ENCODE measurements at regions not wholly inside any gene's neighbourhood (a gene's known extent, or its start where the extent isn't known, plus 50 kb on each side); places are given as distances from the start of the nearest gene placed in this dataset.

DNA sequence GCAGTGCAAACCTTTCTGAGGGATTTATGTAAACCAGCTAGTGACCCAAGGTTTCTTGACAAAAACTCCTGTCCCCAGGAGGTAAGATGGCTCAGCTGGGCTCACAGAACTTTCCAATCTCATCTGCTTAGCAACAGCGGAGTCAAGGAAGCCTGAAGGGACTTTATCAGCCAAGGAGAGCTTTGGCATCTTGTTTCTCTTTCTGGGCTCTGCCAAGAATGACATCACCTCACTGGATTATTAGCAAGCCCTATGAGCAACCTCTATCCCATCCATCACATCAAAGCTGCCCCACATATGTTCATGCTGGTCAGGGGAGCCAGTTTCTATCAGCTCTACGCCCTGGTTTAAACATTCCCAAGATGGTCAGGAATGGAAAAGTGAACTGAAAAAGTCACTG is 461.3 kb downstream of the ENC1 start:
- DNase-seq, result peak; percentile 13

DNA sequence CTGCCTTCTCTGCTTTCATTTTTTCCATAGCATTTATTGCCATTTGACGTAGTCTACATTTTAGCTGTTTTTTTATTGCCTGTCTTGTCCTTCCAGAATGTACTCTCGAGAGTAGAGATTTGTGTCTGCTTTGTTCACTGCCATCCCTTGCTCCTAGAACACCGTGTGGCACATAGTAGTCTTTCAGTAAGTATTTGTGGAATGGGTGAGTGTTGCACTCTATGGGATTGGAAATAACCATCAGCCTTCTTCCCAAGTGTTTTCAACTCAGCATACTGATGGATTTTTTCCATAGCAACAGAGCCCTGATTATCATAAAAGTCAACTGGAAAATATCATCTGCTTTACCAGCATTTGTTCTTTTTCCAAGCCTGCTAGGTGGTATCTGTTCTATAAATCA is 462.6 kb downstream of the ENC1 start:
- DNase-seq, result no peak

DNA sequence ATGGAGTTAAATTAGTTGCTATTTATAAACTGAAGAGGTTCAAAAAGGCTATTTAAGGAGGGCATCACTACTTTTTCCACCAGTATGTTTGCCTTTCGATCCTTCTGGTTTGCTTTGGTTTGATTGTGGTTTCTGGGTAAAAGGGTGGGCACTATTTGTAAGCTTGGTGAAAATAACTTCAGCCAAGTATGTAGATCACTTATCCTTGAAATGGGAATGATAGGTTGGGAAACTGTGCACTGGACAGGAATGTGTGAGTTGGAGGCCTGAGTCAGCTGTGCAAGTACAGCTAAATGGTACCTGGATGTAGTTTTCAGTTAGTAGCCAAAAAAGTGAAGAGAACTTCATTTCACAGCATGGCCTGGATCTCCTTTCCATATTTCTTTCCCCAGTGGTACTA is 466.2 kb downstream of the ENC1 start:
- no peak for DNase-seq

DNA sequence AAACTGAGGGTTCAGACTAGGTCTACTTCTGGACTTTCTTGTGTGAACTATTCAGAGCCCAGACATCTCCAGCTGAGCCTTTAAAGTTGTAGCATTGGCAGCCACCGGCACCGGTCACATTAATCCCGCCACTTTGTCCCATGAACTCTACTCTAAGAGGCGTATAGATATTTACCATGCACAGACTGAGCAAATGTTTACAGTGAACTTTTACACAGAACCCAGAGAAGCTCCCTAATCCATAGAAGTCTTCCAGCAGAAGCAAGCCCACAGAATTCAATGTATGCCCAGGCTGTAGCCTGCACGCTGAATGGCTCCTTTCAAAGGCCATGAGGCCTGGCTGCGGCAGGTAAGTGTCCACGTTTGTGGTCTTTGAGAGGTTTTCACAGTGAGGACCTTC is 466.9 kb downstream of the ENC1 start:
- no peak for DNase-seq

DNA sequence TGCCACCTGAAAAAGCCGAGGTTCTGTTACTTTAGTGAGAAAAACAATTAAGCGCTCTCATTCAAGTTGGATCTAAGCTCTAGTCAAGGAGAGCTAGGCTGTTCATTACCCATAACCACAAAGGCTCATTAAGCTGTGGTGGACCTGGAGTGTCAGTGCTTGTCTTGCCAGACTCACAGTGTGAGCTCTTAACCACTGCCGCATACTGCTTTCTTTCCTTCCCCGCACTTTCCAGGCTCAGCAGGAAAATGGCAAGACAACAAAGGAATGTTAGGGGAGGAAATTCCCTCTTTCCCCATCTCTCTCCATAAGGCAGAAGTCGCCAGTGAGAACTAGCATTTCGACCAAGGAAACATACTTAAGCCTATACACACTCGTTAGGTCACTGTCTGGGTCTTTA is 467.3 kb downstream of the ENC1 start:
- DNase-seq, result no peak

DNA sequence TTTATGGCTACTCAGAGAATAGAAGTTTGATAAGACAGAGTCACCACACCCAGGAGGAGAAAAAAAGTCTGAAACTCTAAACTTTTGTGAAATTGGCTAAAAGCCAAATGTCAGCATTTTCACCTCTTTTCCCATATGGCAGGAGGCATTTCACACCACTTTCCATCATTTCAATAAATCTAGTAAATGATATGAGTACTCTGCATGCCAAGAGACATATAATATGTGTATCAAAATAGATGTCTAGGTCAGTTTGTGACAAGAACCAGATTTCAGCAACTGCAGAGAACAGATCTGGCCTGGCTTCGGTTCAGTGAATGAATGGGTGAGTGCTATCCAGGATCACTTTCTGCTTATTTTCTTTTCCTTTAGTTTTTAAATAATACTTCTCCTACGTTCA is 470.8 kb downstream of the ENC1 start:
- DNase-seq, result no peak

DNA sequence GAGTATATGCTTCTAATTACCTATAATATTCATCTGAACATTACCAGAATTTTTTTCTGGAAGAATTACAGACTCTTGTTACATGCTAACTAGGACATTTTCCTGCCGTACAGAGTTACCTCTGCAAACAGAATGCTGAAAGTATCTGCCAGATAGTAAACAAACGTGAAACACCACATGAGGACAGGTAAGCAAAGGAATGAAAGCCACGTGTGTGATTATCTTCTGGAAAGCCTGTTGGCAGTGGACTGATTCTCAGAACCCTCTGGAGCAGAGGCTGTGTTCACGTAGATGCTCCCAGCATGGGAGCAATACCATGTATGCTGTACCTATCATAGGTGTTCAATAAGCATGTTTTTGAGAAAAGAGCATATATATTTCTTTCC is 472.6 kb downstream of the ENC1 start:
- DNase-seq, result no peak

DNA sequence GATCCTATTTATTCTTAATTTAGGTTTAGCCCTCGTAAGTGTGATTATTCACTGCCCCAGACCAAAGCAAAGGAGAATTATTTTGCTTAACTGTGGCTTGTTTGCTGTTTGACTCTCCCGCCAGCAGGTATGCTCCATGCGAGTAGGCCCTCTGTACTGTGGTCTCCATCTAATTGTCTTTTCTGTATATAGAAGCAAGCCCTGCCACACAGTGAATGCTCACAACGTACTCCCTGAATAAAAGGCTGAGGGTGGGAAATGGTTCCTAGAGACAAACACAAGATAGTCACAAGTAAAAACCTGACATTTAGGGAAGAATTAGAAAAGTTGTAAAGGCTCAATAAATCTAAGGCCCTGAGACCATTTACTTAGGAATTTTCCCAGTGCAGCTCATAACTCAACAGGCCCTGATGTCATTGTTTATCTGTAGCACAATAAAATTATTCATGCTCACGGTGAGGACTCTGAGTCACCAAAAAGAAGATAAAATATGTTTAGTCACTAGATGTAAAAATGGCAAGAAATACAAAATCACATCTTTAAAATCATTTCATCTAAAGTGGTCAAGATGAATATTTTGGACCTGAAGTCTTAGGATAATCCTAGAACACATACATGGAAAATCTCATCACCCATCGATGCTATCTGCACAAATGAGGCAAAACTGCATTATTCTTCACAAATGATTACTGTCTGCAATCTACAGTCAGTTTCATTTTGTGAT is 473.2 kb downstream of the ENC1 start:
- peak; percentile 72 for DNase-seq

DNA sequence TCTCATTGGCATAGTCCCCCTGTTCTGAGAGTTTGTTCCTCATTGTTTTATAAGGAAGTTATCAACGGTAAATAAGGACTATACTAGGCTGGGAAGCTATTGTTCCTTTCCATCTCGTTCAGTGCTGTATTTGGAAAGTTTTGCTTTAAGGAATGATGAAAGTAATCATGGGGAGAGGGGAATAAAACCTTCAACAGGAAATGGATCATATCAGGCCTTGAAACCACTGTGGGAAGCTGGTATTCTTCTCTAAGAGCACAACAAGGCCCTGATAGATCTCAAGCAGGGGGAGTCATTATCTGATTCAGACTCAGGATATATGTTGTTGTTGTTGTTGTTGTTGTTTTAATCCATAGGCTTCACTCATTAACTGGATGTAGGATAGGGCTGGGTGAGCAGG is 474.5 kb downstream of the ENC1 start:
- peak; percentile 74 for DNase-seq

DNA sequence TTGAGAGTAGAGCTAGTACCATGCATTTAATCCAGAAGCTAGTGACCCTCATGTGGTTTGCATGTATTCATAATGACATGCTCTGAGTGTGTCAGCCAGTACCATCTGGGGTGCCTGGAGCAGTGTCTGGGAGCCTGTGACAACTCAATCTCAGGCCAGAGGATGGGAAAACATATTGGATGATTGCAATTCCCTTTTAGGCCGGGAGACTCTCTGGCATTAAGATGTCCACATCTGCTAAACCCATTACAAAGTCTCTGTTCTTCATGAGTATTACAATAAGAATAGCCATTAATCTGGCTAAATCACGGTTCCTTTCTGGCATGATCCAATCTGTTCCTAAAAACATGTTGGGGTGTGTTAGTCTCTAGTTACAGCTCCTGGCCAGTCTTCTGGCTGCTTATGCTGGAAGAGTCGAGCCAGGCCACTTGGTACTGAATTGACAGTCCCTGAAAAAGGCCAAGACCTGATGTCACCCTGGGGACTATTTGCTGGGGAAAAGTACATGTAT is 475.7 kb downstream of the ENC1 start:
- DNase-seq, result no peak

DNA sequence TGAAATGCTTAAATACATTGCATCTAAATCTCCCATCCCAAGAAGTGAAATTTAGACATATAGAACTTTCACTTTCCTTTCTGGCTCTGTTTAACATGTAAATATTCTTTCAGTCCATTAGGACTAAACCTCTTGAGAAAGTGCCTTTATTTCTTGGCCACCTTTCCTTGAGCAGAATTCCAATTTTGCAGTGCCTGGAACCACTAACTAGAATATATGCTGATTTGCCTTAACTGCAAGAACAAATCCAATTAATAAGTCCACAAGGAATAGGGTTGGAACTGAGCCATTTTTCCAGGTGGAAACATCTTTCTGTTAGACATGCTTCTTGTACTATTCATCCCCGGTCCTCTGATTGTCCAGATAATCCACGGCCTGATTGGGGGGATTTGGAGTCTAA is 478.0 kb downstream of the ENC1 start:
- no peak for DNase-seq

DNA sequence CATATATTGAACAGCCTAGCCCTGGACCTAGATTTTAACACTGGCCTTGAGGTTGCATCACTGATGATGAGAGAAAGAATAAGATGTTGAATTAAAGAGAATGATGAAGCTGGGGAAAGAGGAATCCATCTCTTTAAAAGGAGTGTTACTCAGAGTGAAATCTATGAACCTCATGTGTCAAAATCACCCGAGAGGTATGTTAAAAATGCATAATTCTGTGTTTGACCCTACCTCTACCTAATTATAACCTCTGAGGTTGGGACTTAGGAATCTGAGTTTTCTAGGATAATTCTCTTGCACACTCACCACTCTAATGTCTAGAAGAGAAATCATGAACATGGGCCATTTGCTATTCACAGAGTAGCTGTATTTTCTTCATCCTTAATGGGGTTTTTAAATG is 479.4 kb downstream of the ENC1 start:
- no peak for DNase-seq

DNA sequence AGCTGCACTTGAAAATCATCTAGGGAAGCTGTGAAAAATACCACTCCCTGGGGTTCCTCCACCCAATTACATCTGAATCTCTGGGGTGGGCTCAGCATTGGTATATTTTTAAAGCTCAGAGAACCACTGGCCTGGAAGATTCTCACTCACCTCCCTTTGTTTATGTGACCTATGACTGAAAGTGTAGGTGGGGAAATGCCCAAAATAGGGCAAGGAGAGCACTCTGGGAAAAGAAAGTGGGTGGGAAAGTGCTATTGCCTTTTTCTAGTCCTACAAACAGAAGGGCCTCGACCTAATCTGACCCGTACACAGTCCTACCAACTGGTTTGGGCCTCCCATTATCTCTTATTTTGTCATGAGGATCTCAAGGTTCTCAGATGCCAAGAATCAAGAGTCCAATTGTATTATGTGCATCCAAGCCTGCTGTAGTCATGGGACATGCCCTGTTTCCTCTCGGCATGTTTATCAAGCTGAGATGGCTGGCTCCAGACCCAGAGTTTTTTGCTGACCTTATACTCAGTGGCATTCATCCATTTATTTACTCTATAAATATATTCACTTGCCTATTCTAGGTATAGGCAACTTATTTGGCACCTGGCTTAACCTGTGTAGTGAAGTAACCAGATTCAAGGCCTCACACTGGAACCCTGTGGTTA is 483.7 kb downstream of the ENC1 start:
- no peak for DNase-seq

DNA sequence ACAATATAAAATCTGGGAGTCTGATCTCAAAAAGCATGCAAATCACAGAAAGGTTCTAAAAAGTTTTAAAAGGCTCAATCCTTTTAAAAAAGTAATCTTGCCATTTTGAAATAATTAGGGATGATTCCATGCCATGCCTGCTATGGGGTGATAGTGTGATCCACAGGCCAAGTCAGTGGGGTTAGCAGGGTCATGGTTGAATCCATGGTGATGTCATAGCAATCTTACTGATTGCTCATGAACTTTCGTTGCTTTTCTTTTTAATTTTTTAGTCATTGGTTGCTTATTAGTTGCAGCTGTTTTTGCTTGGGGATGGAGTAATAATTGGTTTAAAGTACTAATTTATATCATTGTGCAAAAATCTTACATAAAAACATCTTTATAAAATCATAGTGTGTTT is 485.0 kb downstream of the ENC1 start:
- no peak for DNase-seq

DNA sequence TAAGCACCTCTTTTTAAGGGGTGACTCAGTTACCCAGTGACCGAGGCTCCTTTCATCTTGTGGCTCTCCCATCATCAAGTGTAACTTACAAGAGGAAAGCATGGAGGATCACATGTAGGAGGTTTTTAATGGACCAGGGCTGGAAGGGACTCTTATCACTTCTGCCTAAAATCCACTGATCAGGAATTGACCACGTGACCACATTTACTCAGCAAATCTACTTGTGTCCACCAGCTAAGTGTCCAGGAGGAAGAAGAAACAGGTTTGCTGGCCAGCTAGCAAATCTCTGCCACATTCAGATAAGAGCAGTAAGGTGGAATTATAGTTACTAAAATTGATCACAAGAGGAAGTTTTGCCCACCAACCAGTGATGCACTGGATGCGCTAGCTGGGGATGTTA is 486.0 kb downstream of the ENC1 start:
- no peak for DNase-seq

DNA sequence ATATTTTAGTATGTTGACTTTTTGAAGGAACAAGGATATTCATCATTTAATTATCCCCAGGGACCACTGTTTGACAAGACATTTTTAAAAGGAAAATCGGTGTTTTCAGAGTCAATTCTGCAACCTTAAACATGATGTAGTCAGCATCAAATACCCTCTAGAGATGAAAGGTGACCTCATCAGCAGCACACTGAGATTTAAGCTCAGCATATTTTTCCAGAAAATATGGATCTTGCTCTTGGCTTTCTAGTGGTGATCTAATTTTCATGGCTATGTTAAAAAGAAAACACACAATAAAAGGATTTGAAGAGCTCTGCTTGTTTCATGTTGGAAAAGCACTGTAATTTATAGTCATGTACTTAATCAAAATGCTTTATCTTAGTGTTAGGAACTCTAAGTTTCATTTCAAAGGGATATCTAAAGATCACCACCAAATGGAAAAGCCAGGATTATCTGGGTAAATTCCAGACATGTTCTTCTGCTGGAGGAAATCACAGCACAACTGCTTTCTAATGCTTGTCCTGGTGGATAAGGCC is 487.2 kb downstream of the ENC1 start:
- DNase-seq, result no peak

DNA sequence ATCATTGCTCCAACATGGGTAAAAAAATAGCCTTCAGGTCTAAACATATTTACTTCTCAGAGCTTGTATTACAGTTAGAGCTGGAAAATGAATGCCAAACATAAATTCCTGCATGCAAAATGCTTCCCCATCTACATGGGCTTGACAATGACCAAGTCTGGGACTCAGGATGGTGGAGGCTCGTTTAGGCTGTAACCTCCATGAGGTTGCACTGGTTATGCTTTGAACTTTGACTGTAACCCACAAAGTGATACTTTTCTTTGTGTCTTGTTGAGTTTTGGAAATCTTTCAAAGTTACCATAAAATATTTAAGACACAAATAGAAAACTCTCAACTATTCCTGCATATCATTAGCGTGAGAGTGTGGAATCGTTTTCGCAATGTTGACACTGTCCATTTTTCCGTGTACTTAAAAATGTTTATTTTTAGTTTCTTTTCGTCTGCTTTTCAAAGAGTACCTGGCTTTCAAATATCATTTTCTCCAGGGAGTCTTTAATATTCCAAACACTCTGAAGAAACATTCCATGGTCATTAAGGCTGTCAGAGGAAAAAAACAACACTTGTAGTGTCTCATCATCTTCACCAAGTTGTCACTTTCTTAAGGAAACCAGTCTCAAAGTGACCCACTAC is 487.8 kb downstream of the ENC1 start:
- no peak for DNase-seq

DNA sequence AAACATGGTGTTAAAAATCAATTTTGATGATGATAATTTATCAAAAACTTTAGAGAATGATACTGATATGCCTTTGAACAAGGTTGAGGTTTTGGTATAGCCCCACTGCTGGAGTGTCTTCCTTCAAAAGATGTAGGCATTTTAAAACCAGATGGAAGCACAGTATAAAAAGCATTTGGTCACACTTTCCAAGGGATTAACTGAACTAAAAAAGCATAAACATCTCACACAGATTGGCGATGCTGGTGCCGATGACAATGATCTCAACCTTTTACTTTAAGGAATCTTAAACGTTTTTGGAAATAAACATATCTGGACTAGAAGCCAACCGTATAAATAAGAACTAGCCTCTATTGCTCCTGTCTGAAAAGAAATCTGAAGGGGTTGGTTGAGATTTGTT is 488.4 kb downstream of the ENC1 start:
- DNase-seq, result no peak

DNA sequence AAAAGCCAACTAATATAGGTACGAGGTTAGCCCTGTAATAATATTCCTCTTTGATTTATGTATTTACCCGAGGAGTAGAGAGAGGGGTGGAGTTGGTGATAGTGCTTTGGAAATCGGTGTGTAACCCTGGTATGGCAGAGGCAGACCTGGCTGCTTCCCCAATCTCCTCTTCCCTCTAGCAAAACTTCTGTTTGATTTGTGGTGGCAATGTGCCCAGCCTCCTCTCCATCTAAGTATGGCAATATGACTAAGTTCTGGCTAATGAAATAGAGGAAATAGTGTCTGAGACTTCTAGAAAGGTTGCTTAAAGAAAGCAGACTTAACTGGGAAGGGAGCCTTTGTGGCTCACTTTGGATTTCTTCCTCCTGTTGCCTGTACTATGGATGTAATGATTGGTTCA is 491.1 kb downstream of the ENC1 start:
- peak; percentile 64 for DNase-seq

DNA sequence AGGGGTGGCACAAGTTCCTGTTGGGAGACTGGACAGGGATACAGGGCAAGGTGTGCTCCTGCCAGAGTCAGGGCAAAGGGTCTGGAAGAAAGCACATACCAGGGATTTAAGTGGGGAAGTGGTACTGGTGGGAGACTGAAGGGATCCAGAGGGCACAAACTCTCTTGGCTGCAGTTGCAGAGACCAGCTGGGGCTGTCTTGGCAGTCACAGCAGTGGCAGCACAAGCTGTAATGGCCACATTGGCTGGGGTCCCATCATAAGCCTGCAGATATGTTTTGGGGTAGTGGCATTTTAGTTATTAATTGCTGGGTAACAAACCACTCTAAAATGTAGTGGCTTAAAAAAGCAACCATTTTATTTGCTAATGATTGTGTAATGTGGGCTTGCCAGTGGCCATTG is 492.2 kb downstream of the ENC1 start:
- no peak for DNase-seq

DNA sequence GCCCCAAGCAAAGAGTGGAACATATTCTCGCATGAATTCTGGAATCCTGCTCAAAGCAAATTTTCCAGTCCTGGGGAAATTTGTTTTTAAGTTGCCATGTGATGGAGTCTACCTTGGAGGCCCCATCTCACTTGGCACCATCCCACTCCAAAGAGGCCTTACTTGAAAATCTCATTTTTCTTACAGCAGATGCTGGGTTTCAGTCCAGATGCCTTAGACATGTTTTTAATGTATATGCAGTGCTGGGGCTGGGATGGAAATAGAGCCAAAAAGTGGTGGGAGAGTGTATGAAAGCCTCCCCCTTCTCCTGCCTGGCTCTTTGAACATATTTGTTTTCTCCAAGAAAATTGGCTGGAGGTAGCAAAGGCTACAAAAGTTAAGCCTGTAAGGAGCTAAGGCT is 493.7 kb downstream of the ENC1 start:
- no peak for DNase-seq

DNA sequence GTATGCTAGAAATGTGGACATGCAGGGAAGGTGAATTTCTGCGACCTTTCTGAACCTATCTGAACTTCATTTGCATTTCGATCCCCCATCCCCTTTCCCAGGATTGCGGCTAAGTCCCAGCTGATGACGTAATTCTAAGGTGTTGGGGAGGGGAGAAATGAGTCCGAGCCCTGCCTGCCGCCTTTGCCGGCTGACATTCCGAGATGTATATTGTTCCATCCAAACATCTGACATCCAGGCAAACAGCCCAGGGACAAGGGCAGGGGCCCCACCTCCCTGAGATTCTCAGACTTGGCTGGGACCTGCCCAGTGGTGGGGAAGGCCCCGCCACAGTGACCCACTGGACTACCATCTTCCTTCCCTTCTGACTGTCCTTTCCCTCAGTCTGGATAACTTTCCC is 494.6 kb downstream of the ENC1 start:
- DNase-seq, result no peak

DNA sequence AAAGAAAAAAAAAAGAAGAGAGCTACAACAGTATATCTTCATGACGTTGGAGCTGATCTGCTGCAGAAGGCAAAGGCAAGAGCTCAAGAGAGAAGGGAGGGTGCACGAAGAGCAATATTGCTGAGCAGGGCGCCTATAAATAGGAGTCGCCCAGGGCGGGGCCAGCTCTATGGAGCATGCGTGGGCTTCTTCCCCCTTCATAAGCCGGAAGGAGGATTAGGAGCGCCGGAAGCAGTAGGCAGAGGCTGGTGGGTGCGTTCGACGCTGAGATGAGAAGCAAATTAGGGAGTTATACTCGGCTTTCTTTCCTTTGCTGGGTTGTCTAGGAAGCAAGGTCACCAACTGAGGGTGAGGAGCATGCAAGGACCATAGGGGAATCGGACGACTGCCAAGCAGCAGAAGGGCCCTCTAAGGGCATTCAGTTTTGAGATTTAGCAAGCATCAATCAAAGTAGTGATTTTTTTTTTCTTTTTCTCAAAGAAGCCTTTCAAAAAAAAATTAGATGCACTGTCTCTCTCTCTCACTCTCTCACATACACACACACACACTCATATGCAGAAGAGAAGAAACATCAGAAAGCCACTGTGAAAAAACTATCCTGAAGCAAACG is 496.7 kb downstream of the ENC1 start:
- DNase-seq, result no peak

DNA sequence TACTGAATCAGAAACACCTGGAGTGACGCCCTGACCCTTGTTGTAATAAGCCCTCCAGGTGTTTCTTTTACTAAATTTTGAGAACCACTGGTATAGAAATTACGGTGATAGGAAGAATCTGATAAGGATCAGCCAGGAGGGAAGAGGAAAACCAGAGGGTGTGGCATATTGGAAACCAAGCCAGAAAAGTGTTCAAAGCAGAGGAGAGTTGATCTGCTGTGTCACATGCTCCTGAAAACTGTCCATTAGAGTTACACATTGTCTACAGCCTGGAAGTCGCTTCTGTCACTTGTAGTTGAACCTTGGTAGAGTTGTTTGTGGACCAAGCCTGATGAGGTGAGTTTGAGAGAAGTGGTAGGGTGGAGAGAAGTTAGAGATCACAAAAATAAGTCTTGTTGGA is 497.4 kb downstream of the ENC1 start:
- no peak for DNase-seq
